Dendritic cell treated with granulocyte-macrophage colony-stimulating factor and Interleukin-4, amounts not matched to agents 40 ng/mL and 50 ng/mL, for 4 days (primary cell): ENCODE measurements at regions not wholly inside any gene's neighbourhood (a gene's known extent, or its start where the extent isn't known, plus 50 kb on each side); places are given as distances from the start of the nearest gene placed in this dataset.

Experiments used
- H3K27ac Mint-ChIP-seq: one replicate; pipeline ENCODE4 v1.8.0; 2022; ENCODE audit warnings: mild to moderate bottlenecking, mixed read lengths
- H3K27me3 Mint-ChIP-seq: one replicate; pipeline ENCODE4 v1.8.0; 2022; ENCODE audit warnings: mild to moderate bottlenecking, mixed read lengths
- H3K36me3 Mint-ChIP-seq: one replicate; pipeline ENCODE4 v1.8.0; 2022; ENCODE audit warnings: low read depth, mixed read lengths
- H3K4me1 Mint-ChIP-seq: one replicate; pipeline ENCODE4 v1.8.0; 2022; ENCODE audit warnings: low read depth, mixed read lengths
- H3K4me3 Mint-ChIP-seq: one replicate; pipeline ENCODE4 v1.8.0; 2022; ENCODE audit warnings: mild to moderate bottlenecking, moderate library complexity, mixed read lengths
- H3K9me3 Mint-ChIP-seq: one replicate; pipeline ENCODE4 v1.8.0; 2022; ENCODE audit warnings: mixed read lengths
- intact Hi-C: fragments of 100-400 bp; cut with micrococcal nuclease; formaldehyde crosslinking; loops from one replicate; pipeline ENCODE4 v1.15.0; 2022

- Mint-ChIP-seq H3K4me3 (no peak overlapping the region), H3K4me1 (peaks cover 6% of the 10 kb centered on the region), H3K9me3 (no peaks in the 10 kb centered on the region), H3K27ac (no peak overlapping the region), H3K36me3 (no peaks in the 10 kb centered on the region), H3K27me3 (no peaks in the 10 kb centered on the region)
- intact Hi-C loops = no loop called here
Observed at GRCh38 chr18:44231936-44232335, 448.8 kb upstream of the SETBP1 start.

- Mint-ChIP-seq H3K27me3 (no peaks in the 10 kb centered on the region), H3K9me3 (no peaks in the 10 kb centered on the region), H3K4me1 (peaks cover 6% of the 10 kb centered on the region), H3K4me3 (no peak overlapping the region), H3K27ac (no peak overlapping the region), H3K36me3 (no peaks in the 10 kb centered on the region)
- intact Hi-C loops = no loop called here
Observed at GRCh38 chr18:44232500-44232899, 448.2 kb upstream of the SETBP1 start.

DNA sequence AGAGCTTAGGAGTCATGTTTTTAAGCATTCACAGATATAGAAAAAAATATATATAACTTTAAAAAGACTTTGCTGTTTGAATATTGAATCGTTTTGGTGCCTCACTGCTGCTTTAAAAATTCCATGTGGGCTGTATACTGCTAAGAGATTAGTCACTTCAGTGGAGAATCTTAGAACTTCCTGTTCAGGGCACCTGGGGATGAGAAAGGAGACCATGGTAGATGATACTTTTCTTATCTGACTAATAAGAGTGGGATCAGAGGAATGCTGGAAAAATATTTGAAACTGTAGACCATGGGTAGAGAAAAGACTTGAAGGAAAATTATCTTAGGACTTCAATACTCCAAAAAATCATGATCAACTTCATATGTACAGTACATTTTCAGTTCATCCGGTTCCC is 442.2 kb upstream of the SETBP1 start:
- intact Hi-C loops = no loop called here
- H3K4me3 Mint-ChIP-seq = no peak overlapping the region
- no peaks in the 10 kb centered on the region for H3K36me3 Mint-ChIP-seq
- H3K9me3 Mint-ChIP-seq = no peaks in the 10 kb centered on the region
- H3K27ac Mint-ChIP-seq = no peak overlapping the region
- peaks cover 6% of the 10 kb centered on the region for H3K4me1 Mint-ChIP-seq
- H3K27me3 Mint-ChIP-seq = no peaks in the 10 kb centered on the region

DNA sequence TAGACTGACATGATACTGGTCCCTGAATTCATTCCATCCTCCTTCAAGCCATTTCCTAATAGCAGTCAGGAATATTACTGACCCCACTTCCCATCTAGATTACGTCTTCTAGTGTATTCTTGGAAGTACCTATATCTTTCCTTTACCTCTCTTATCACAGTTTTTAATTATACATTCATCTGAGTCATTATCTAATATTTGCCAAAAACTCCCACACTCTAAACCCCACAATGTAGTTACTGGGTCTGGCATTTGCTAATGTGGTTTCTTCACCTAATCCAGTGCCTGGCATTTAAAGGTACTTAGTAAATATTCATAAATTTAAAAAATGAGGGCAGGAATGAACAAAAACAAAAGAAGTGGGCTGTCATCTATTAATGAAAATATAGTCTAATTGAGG is 441.8 kb upstream of the SETBP1 start:
- peaks cover 1% of the 10 kb centered on the region for H3K4me1 Mint-ChIP-seq
- H3K27me3 Mint-ChIP-seq = no peaks in the 10 kb centered on the region
- intact Hi-C loops = no loop called here
- no peak overlapping the region for H3K4me3 Mint-ChIP-seq
- no peak overlapping the region for H3K27ac Mint-ChIP-seq
- no peaks in the 10 kb centered on the region for H3K9me3 Mint-ChIP-seq
- H3K36me3 Mint-ChIP-seq = no peaks in the 10 kb centered on the region

GRCh38 chr18:44241020-44241419 is 439.7 kb upstream of the SETBP1 start:
- Mint-ChIP-seq H3K27me3 (no peaks in the 10 kb centered on the region), H3K4me3 (no peak overlapping the region)

GRCh38 chr18:44245019-44245418 is 435.7 kb upstream of the SETBP1 start:
- Mint-ChIP-seq H3K9me3 (no peaks in the 10 kb centered on the region), H3K27ac (no peak overlapping the region), H3K4me1 (no peaks in the 10 kb centered on the region), H3K4me3 (no peak overlapping the region), H3K27me3 (no peaks in the 10 kb centered on the region), H3K36me3 (no peaks in the 10 kb centered on the region)
- intact Hi-C loops = no loop called here

More at GRCh38 chr18:44241020-44241419, 439.7 kb upstream of the SETBP1 start:
- H3K36me3 Mint-ChIP-seq = no peaks in the 10 kb centered on the region
- H3K4me1 Mint-ChIP-seq = no peaks in the 10 kb centered on the region
- no peak overlapping the region for H3K27ac Mint-ChIP-seq
- intact Hi-C loops = no loop called here
- H3K9me3 Mint-ChIP-seq = no peaks in the 10 kb centered on the region

GRCh38 chr18:44246001-44246400 is 434.7 kb upstream of the SETBP1 start:
- no peaks in the 10 kb centered on the region for H3K27me3 Mint-ChIP-seq
- H3K27ac Mint-ChIP-seq = no peak overlapping the region
- H3K4me3 Mint-ChIP-seq = no peak overlapping the region
- H3K36me3 Mint-ChIP-seq = no peaks in the 10 kb centered on the region
- no peaks in the 10 kb centered on the region for H3K4me1 Mint-ChIP-seq
- intact Hi-C loops = no loop called here
- H3K9me3 Mint-ChIP-seq = peaks cover under 1% of the 10 kb centered on the region

DNA sequence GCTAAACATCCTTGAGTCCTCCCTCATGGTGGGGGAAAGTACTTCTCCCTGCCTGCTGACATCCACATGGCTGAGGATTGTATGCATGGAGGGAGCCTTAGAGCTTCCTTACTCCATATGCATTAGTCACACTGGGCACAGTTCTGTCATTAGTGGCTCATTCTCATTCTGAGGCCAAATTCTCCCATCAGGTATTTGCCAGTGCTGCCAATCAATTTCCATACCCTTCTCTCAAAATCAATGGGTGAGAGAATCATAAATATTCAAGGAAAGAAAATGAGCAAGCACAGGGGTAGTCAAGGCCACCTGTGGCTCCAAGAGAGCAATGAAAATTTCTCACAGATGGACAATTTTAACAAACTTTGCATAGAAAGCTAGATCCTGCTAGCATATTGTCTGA is 422.6 kb upstream of the SETBP1 start:
- Mint-ChIP-seq H3K4me1 (no peaks in the 10 kb centered on the region), H3K36me3 (no peaks in the 10 kb centered on the region), H3K4me3 (no peak overlapping the region), H3K27me3 (no peaks in the 10 kb centered on the region), H3K9me3 (peaks cover 52% of the 10 kb centered on the region), H3K27ac (no peak overlapping the region)
- intact Hi-C loops = no loop called here

DNA sequence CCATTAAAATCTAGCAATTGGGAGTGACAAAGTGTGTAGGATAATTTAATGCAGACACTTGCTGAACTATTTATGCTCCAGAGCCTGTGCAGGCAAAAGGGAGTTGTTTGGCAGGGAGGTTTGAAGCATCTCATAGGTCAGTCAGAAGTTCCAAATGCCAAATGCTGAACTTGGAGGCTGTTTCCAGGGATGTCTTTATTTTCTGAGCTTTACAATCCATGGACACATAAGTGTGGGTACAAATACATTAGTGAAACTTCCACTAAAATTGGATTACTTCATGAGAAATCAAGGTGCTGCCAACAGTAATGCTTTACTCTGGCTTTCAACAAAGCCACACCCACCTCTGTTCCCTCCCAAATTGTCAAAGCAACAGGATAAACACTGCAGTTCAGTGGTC is 422.1 kb upstream of the SETBP1 start:
- Mint-ChIP-seq H3K27me3 (no peaks in the 10 kb centered on the region), H3K4me3 (no peak overlapping the region), H3K4me1 (no peaks in the 10 kb centered on the region), H3K36me3 (no peaks in the 10 kb centered on the region), H3K9me3 (peaks cover 47% of the 10 kb centered on the region), H3K27ac (no peak overlapping the region)
- intact Hi-C loops = no loop called here

GRCh38 chr18:44259610-44260009 is 421.1 kb upstream of the SETBP1 start:
- no peak overlapping the region for H3K27ac Mint-ChIP-seq
- H3K9me3 Mint-ChIP-seq = peaks cover 50% of the 10 kb centered on the region
- no peaks in the 10 kb centered on the region for H3K4me1 Mint-ChIP-seq
- H3K4me3 Mint-ChIP-seq = no peak overlapping the region
- no peaks in the 10 kb centered on the region for H3K27me3 Mint-ChIP-seq
- intact Hi-C loops = no loop called here
- H3K36me3 Mint-ChIP-seq = no peaks in the 10 kb centered on the region

DNA sequence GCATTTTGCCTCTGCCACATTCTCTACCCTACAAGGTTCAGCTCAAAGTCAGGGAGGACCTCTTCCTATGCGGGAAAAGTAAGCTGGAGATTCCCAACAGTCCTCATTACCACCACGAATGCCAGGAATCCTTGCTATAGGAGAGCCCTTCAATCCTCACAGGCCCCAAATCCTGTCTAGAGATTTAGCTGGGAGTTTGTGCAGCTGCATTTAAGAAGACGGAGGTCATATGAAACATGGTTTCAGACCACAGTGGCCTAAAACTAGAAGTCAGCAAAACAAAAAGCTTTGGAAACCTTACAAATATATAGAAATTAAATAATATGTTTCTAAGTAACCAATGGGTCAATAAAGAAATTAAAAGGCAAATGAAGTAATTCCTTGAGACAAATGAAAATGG is 415.3 kb upstream of the SETBP1 start:
- Mint-ChIP-seq H3K27ac (no peak overlapping the region), H3K27me3 (no peaks in the 10 kb centered on the region), H3K9me3 (peaks cover 28% of the 10 kb centered on the region), H3K4me1 (no peaks in the 10 kb centered on the region), H3K36me3 (no peaks in the 10 kb centered on the region), H3K4me3 (no peak overlapping the region)
- intact Hi-C loops = no loop called here

- Mint-ChIP-seq H3K36me3 (no peaks in the 10 kb centered on the region), H3K9me3 (no peaks in the 10 kb centered on the region), H3K27me3 (no peaks in the 10 kb centered on the region), H3K4me3 (no peak overlapping the region), H3K27ac (no peak overlapping the region), H3K4me1 (no peaks in the 10 kb centered on the region)
- intact Hi-C loops = no loop called here
Observed at GRCh38 chr18:44273298-44273697, 407.4 kb upstream of the SETBP1 start.

GRCh38 chr18:44280479-44280878 is 400.2 kb upstream of the SETBP1 start:
- H3K36me3 Mint-ChIP-seq = no peaks in the 10 kb centered on the region
- no peaks in the 10 kb centered on the region for H3K4me1 Mint-ChIP-seq
- intact Hi-C loops = no loop called here
- H3K9me3 Mint-ChIP-seq = peaks cover 10% of the 10 kb centered on the region
- H3K4me3 Mint-ChIP-seq = no peak overlapping the region
- H3K27ac Mint-ChIP-seq = no peak overlapping the region
- H3K27me3 Mint-ChIP-seq = no peaks in the 10 kb centered on the region

DNA sequence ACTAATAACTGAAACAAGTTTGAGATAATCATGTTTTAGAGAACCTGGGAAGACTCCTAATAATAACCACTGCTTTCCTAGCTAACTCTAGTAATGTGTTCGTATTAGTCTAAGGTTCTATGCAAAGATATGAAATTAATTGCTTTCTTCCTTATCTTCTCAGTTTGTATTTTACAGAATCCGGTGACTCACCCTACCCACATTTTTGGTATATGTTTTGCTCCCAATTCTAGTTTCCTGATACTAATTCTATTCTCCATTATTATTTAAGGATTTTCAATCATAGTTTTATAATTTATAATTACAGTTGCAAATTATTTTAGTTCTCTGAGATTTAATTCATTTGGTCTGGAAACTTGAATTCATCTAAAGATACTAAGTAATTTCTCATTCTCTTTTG is 394.6 kb upstream of the SETBP1 start:
- Mint-ChIP-seq H3K27me3 (no peaks in the 10 kb centered on the region), H3K9me3 (no peaks in the 10 kb centered on the region), H3K36me3 (no peaks in the 10 kb centered on the region), H3K4me3 (no peak overlapping the region), H3K27ac (no peak overlapping the region), H3K4me1 (no peaks in the 10 kb centered on the region)
- intact Hi-C loops = no loop called here

DNA sequence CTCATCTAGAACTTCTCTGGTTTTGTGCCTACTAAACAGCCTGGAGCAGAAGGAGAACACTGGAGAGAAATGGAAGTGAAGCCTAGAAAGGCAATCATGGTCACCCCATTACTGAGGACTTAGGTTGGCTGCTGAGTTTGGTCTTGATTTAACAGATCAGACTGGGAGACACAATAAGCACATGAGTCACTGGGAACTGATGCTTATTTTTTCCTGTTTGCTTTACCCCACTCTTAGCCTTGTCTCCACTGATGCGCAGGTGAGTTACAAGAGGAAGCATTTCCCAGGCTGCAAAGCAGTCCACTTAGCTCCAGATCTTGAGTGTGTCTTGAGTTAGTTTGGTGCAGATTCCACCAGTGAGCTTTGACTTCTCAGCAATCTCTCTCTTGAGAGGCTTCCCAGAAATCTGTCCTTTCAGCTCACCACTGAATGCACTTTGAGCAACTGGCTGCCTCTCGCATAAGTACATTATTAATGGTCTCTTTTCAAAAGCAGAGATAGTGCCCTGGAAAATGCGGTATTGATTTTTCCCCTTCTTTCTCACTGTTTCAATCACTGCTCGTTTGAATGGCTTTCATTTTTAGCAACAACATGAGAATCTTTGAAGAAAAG is 390.2 kb upstream of the SETBP1 start:
- Mint-ChIP-seq H3K27ac (no peak overlapping the region), H3K4me3 (no peak overlapping the region), H3K4me1 (no peaks in the 10 kb centered on the region), H3K27me3 (no peaks in the 10 kb centered on the region), H3K9me3 (no peaks in the 10 kb centered on the region), H3K36me3 (no peaks in the 10 kb centered on the region)
- intact Hi-C loops = no loop called here
